ENCODE measurements at regions not wholly inside any gene's neighbourhood (a gene's known extent, or its start where the extent isn't known, plus 50 kb on each side); places are given as distances from the start of the nearest gene placed in this dataset.

- 25% methylated on average over 3 of the region's 3 CpGs for WGBS (ENCODE audit: low lambda C conversion rate)
- no peaks in the 10 kb centered on the region for H3K79me2 ChIP-seq (ENCODE audit: insufficient read depth, low read length)
- H3K27me3 ChIP-seq (ENCODE audit: control insufficient read depth in 1 of 2, insufficient read depth in 2 of 2, low read length in 2 of 2), result no peaks in the 10 kb centered on the region; a peak in 1 of 5 replicates
- H3K9ac ChIP-seq (ENCODE audit: insufficient read depth, low read depth, low read length), result no peak overlapping the region
- no peak overlapping the region for H3K27ac ChIP-seq (ENCODE audit: extremely low read length, insufficient read depth, low read length)
- H4K20me1 ChIP-seq (ENCODE audit: insufficient read depth, low read length), result no peaks in the 10 kb centered on the region
- FAIRE-seq, result no peak
- no peak for DNase-seq (ENCODE audit: low spot score)
- H3K4me1 ChIP-seq (ENCODE audit: insufficient read depth, low read length), result no peaks in the 10 kb centered on the region
- in situ Hi-C loops (cut with HindIII; ENCODE audit: extremely low pct_ligation_motif_present, low pct_unique_long_range_greater_than_20kb) (no loop called here), intact Hi-C loops (cut with micrococcal nuclease; ENCODE audit: unreplicated experiment) (no loop called here)
- BruUV-seq (replicated peaks), result no TSS peak
- POLR2A ChIA-PET, result no interaction called here
- no peak overlapping the region for H2AFZ ChIP-seq (ENCODE audit: low read length)
- no peak for ATAC-seq
- no peak overlapping the region for H3K4me3 ChIP-seq (replicated peaks in 1 of 3; ENCODE audit: insufficient read depth in 1 of 3, low read depth in 2 of 3, low read length in 3 of 3)
- CTCF ChIA-PET (ENCODE audit: low intra/inter-chr PET ratio, low total read pairs), result no interaction called here
- H3K4me2 ChIP-seq (ENCODE audit: low read depth, low read length), result no peak overlapping the region
- H3K36me3 ChIP-seq (replicated peaks in 1 of 2; ENCODE audit: control insufficient read depth in 1 of 2, insufficient read depth in 2 of 2, low read length in 2 of 2), result no peaks in the 10 kb centered on the region
- no peaks in the 10 kb centered on the region for H3K9me3 ChIP-seq (ENCODE audit: low read length)
- TF ChIP-seq HNF1A (IDR thresholded peaks at IDR 0.05; ENCODE audit: low read depth) (no peak), HNF1A (CRISPR knock-in tag; IDR thresholded peaks at IDR 0.05; ENCODE audit: borderline replicate concordance) (no peak), ZBTB38 (CRISPR knock-in tag; IDR thresholded peaks at IDR 0.05) (no peak), ZNF260 (CRISPR knock-in tag; IDR thresholded peaks at IDR 0.05; ENCODE audit: borderline replicate concordance, low read depth) (no peak), ZNF317 (CRISPR knock-in tag; IDR thresholded peaks at IDR 0.05) (no peak), HNRNPH1 (optimal IDR thresholded peaks at IDR 0.05; ENCODE audit: low read depth, low read length) (no peak), ZNF781 (CRISPR knock-in tag; IDR thresholded peaks at IDR 0.05; ENCODE audit: borderline replicate concordance, not compliant biosample characterization) (no peak), ZZZ3 (CRISPR knock-in tag; IDR thresholded peaks at IDR 0.05; ENCODE audit: borderline replicate concordance) (no peak), GLI4 (CRISPR knock-in tag; IDR thresholded peaks at IDR 0.05; ENCODE audit: borderline replicate concordance) (no peak), RFXAP (CRISPR knock-in tag; IDR thresholded peaks at IDR 0.05; ENCODE audit: borderline replicate concordance) (no peak), ZNF333 (CRISPR knock-in tag; IDR thresholded peaks at IDR 0.05; ENCODE audit: borderline replicate concordance) (no peak), PITX1 (CRISPR knock-in tag; IDR thresholded peaks at IDR 0.05) (no peak), ZNF383 (CRISPR knock-in tag; IDR thresholded peaks at IDR 0.05; ENCODE audit: borderline replicate concordance) (no peak)
- TF ChIP-seq, protein P1, sequence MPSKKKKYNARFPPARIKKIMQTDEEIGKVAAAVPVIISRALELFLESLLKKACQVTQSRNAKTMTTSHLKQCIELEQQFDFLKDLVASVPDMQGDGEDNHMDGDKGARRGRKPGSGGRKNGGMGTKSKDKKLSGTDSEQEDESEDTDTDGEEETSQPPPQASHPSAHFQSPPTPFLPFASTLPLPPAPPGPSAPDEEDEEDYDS (CRISPR knock-in tag; IDR thresholded peaks at IDR 0.05), result no peak
- TF ChIP-seq, protein P2, sequence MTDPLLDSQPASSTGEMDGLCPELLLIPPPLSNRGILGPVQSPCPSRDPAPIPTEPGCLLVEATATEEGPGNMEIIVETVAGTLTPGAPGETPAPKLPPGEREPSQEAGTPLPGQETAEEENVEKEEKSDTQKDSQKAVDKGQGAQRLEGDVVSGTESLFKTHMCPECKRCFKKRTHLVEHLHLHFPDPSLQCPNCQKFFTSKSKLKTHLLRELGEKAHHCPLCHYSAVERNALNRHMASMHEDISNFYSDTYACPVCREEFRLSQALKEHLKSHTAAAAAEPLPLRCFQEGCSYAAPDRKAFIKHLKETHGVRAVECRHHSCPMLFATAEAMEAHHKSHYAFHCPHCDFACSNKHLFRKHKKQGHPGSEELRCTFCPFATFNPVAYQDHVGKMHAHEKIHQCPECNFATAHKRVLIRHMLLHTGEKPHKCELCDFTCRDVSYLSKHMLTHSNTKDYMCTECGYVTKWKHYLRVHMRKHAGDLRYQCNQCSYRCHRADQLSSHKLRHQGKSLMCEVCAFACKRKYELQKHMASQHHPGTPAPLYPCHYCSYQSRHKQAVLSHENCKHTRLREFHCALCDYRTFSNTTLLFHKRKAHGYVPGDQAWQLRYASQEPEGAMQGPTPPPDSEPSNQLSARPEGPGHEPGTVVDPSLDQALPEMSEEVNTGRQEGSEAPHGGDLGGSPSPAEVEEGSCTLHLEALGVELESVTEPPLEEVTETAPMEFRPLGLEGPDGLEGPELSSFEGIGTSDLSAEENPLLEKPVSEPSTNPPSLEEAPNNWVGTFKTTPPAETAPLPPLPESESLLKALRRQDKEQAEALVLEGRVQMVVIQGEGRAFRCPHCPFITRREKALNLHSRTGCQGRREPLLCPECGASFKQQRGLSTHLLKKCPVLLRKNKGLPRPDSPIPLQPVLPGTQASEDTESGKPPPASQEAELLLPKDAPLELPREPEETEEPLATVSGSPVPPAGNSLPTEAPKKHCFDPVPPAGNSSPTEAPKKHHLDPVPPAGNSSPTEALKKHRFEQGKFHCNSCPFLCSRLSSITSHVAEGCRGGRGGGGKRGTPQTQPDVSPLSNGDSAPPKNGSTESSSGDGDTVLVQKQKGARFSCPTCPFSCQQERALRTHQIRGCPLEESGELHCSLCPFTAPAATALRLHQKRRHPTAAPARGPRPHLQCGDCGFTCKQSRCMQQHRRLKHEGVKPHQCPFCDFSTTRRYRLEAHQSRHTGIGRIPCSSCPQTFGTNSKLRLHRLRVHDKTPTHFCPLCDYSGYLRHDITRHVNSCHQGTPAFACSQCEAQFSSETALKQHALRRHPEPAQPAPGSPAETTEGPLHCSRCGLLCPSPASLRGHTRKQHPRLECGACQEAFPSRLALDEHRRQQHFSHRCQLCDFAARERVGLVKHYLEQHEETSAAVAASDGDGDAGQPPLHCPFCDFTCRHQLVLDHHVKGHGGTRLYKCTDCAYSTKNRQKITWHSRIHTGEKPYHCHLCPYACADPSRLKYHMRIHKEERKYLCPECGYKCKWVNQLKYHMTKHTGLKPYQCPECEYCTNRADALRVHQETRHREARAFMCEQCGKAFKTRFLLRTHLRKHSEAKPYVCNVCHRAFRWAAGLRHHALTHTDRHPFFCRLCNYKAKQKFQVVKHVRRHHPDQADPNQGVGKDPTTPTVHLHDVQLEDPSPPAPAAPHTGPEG (CRISPR knock-in tag; IDR thresholded peaks at IDR 0.05), result no peak
Observed at GRCh38 chr6:145151624-145152023, 583.7 kb downstream of the EPM2A start.

Data from HepG2 (cell line).